HEK293T (cell line): ENCODE measurements at regions not wholly inside any gene's neighbourhood (a gene's known extent, or its start where the extent isn't known, plus 50 kb on each side); places are given as distances from the start of the nearest gene placed in this dataset.

Source experiments
- FOXA1 ChIP-seq: fragments of 450-650 bp; IDR thresholded peaks from 2 replicates; pipeline ENCODE4 v1.6.1; 2016; ENCODE audit warnings: mild to moderate bottlenecking
- FOXM1 ChIP-seq: fragments of 450-650 bp; IDR thresholded peaks from 2 replicates; pipeline ENCODE4 v1.6.1; 2017; ENCODE audit warnings: mild to moderate bottlenecking, borderline replicate concordance

- TF ChIP-seq FOXA1 = no peak
- TF ChIP-seq FOXM1 = no peak
Measured at GRCh38 chr7:109462171-109462570, 892.5 kb downstream of the DNAJB9 start.
